ENCODE measurements at regions not wholly inside any gene's neighbourhood (a gene's known extent, or its start where the extent isn't known, plus 50 kb on each side); places are given as distances from the start of the nearest gene placed in this dataset.

- no peak for ATAC-seq
Measured at GRCh38 chr13:83995930-83996329, 113.7 kb upstream of the SLITRK1 start.

GRCh38 chr13:83992566-83993358 is 110.5 kb upstream of the SLITRK1 start:
- no peak for ATAC-seq

GRCh38 chr13:83987394-83987793 is 105.1 kb upstream of the SLITRK1 start:
- ATAC-seq = no peak

GRCh38 chr13:83984793-83985192 is 102.5 kb upstream of the SLITRK1 start:
- no peak for ATAC-seq

- ATAC-seq = no peak
Measured at GRCh38 chr13:83980331-83980730, 98.1 kb upstream of the SLITRK1 start.

- ATAC-seq = no peak
Measured at GRCh38 chr13:83975655-83976165, 93.4 kb upstream of the SLITRK1 start.

- no peak for ATAC-seq
Measured at GRCh38 chr13:83958531-83958930, 76.3 kb upstream of the SLITRK1 start.

- ATAC-seq = peak; percentile 35
Measured at GRCh38 chr13:83955011-83955410, 72.7 kb upstream of the SLITRK1 start.

- ATAC-seq = no peak
Measured at GRCh38 chr13:83953916-83954315, 71.6 kb upstream of the SLITRK1 start.

GRCh38 chr13:83950293-83950692 is 68.0 kb upstream of the SLITRK1 start:
- no peak for ATAC-seq

- ATAC-seq = no peak
Measured at GRCh38 chr13:83943530-83944279, 61.4 kb upstream of the SLITRK1 start.

- ATAC-seq = no peak
Measured at GRCh38 chr13:83941701-83942335, 59.5 kb upstream of the SLITRK1 start.

- peak; percentile 42 for ATAC-seq
Measured at GRCh38 chr13:83940742-83941141, 58.5 kb upstream of the SLITRK1 start.

- ATAC-seq = no peak
Measured at GRCh38 chr13:83937579-83937978, 55.3 kb upstream of the SLITRK1 start.

- ATAC-seq = no peak
Measured at GRCh38 chr13:83935566-83935965, 53.3 kb upstream of the SLITRK1 start.
